HCT116 (cell line): ENCODE measurements at regions not wholly inside any gene's neighbourhood (a gene's known extent, or its start where the extent isn't known, plus 50 kb on each side); places are given as distances from the start of the nearest gene placed in this dataset.

Source experiments
- ATAC-seq: fragments of 200-7000 bp; cut with Tn5 transposase; 2 replicates; pipeline ENCODE4 v1.9.1; 2020; ENCODE audit warnings: mild to moderate bottlenecking, moderate library complexity
- BruUV-seq: library from RNA; stranded (reverse); fragments of 400-500 nt; replicated peaks from 2 replicates; lab custom pipeline; 2021; lab: Mats Ljungman, UMichigan
- CTCF ChIA-PET: fragments of 300-600 bp; sonication (Branson Sonifier 250); formaldehyde crosslinking; loops from one replicate; lab custom pipeline; 2021; ENCODE audit warnings: antibody characterized with exemption; lab: Charles Lee
- POLR2A ChIA-PET: fragments of 300-600, 350-600 bp; sonication (Branson Sonifier 250); formaldehyde crosslinking; loops from one replicate; lab custom pipeline; 2021; ENCODE audit warnings: antibody characterized with exemption; lab: Charles Lee
- RAD21 ChIA-PET, 2 experiments: fragments of 300-600 bp; sonication (Branson Sonifier 250); formaldehyde crosslinking; loops; one replicate each; lab custom pipeline; 2023; ENCODE audit warnings: low total read pairs in 2 of 2; ENCODE audit not compliant: uncharacterized antibody in 2 of 2, unreplicated experiment in 2 of 2, low non-redundant PET in 1 of 2; lab: Charles Lee
- DNase-seq: peaks from one replicate; pipeline ENCODE4 v3.0.0-alpha.2; 2010; ENCODE audit warnings: low read depth, low spot score
- H2AFZ ChIP-seq: fragments of 200-600 bp; shearing (Covaris generic), sonication (generic); 2 replicates; pipeline ENCODE4 v1.6.1; 2017; ENCODE audit warnings: low read depth, mixed run types, mixed read lengths, antibody characterized with exemption, low read length; ENCODE audit not compliant: poor library complexity, severe bottlenecking
- H3K27ac ChIP-seq: 2 replicates; pipeline ENCODE4 v1.5.1; 2012; ENCODE audit warnings: low read depth, low read length
- H3K27me3 ChIP-seq: fragments of 200-600 bp; sonication (generic); 2 replicates; pipeline ENCODE4 v1.6.1; 2016; ENCODE audit warnings: mixed run types, low read length, mixed read lengths; ENCODE audit not compliant: insufficient read depth
- H3K36me3 ChIP-seq, 2 experiments: fragments of 200-500 bp in 1 of 2; fragments of 200-600 bp in 1 of 2; sonication (Bioruptor generic) in 1 of 2; sonication (generic) in 1 of 2; 2 replicates each; pipeline versions ENCODE4 v1.5.1 to v1.6.1; 2014 to 2016; ENCODE audit warnings: low read length in 2 of 2, inconsistent platforms in 1 of 2, mixed read lengths in 1 of 2, mixed run types in 1 of 2; ENCODE audit not compliant: insufficient read depth in 2 of 2, control insufficient read depth in 1 of 2
- H3K4me1 ChIP-seq, 2 experiments: fragments of 200-600 bp in 1 of 2; sonication (generic) in 1 of 2; 2 replicates each; pipeline versions ENCODE4 v1.5.1 to v1.6.1; 2012 to 2017; ENCODE audit warnings: low read length in 2 of 2, inconsistent platforms in 1 of 2, mild to moderate bottlenecking in 1 of 2, mixed read lengths in 1 of 2, mixed run types in 1 of 2, moderate library complexity in 1 of 2; ENCODE audit not compliant: insufficient read depth in 2 of 2, control insufficient read depth in 1 of 2
- H3K4me2 ChIP-seq: fragments of 200-600 bp; sonication (generic); 2 replicates; pipeline ENCODE4 v1.6.1; 2017; ENCODE audit warnings: mixed run types, low read length, mixed read lengths
- H3K4me3 ChIP-seq, 2 experiments: fragments of 200-600 bp in 1 of 2; sonication (generic) in 1 of 2; replicated peaks in 1 of 2; 2 replicates each; pipeline ENCODE4 v1.5.1; 2011 to 2016; ENCODE audit warnings: low read length in 2 of 2, control low read depth in 1 of 2, low read depth in 1 of 2, mild to moderate bottlenecking in 1 of 2, mixed read lengths in 1 of 2, mixed run types in 1 of 2
- H3K79me2 ChIP-seq: fragments of 200-600 bp; sonication (generic); 2 replicates; pipeline ENCODE4 v1.6.1; 2017; ENCODE audit warnings: mild to moderate bottlenecking, mixed run types, low read length, moderate library complexity, mixed read lengths; ENCODE audit not compliant: insufficient read depth
- H3K9ac ChIP-seq: fragments of 200-600 bp; sonication (generic); 2 replicates; pipeline ENCODE4 v1.6.1; 2016; ENCODE audit warnings: low read length, mixed read lengths
- H3K9me2 ChIP-seq: fragments of 200-600 bp; sonication (generic), shearing (Covaris generic); 2 replicates; pipeline ENCODE4 v1.6.1; 2017; ENCODE audit warnings: mixed run types, mild to moderate bottlenecking, moderate library complexity; ENCODE audit not compliant: insufficient read depth
- H3K9me3 ChIP-seq, 2 experiments: fragments of 200-500 bp in 1 of 2; fragments of 200-600 bp in 1 of 2; sonication (Bioruptor generic) in 1 of 2; sonication (generic) in 1 of 2; 2 replicates each; pipeline ENCODE4 v1.6.1; 2014 to 2017; ENCODE audit warnings: low read length in 2 of 2, mixed read lengths in 2 of 2, inconsistent platforms in 1 of 2, low read depth in 1 of 2, mild to moderate bottlenecking in 1 of 2, mixed run types in 1 of 2, moderate library complexity in 1 of 2; ENCODE audit not compliant: control insufficient read depth in 1 of 2, insufficient read depth in 1 of 2
- H4K20me1 ChIP-seq: fragments of 200-600 bp; sonication (generic), shearing (Covaris generic); 2 replicates; pipeline ENCODE4 v1.6.1; 2017; ENCODE audit warnings: mixed run types, mild to moderate bottlenecking, moderate library complexity; ENCODE audit not compliant: insufficient read depth
- CBX3 ChIP-seq: IDR thresholded peaks from 2 replicates; pipeline ENCODE4 v1.6.1; 2012; ENCODE audit warnings: low read depth
- CEBPB ChIP-seq: IDR thresholded peaks from 2 replicates; pipeline ENCODE4 v1.6.1; 2012; ENCODE audit warnings: low read depth
- EGR1 ChIP-seq: IDR thresholded peaks from 2 replicates; pipeline ENCODE4 v1.6.1; 2012; ENCODE audit warnings: low read depth
- EZH2 ChIP-seq: fragments of 200-600 bp; sonication (generic); IDR thresholded peaks from 2 replicates; pipeline ENCODE4 v1.6.1; 2017; ENCODE audit warnings: antibody characterized with exemption, mixed run types
- EZH2phosphoT487 ChIP-seq: fragments of 200-600 bp; IDR thresholded peaks from 2 replicates; pipeline ENCODE4 v1.6.1; 2018; ENCODE audit warnings: antibody characterized with exemption, borderline replicate concordance
- JUND ChIP-seq: IDR thresholded peaks from 2 replicates; pipeline ENCODE4 v1.6.1; 2012
- POLR2A ChIP-seq: IDR thresholded peaks from 2 replicates; pipeline ENCODE4 v1.7.0; 2011; ENCODE audit warnings: borderline replicate concordance; ENCODE audit not compliant: insufficient read depth, insufficient read length; ENCODE audit errors: extremely low read depth
- RAD21 ChIP-seq: IDR thresholded peaks from 2 replicates; pipeline ENCODE4 v1.6.1; 2012; ENCODE audit warnings: low read depth, mild to moderate bottlenecking
- SIN3A ChIP-seq: IDR thresholded peaks from 2 replicates; pipeline ENCODE4 v1.6.1; 2012; ENCODE audit warnings: low read depth
- TCF7L2 ChIP-seq: IDR thresholded peaks from 2 replicates; pipeline ENCODE4 v1.7.0; 2011; ENCODE audit warnings: borderline replicate concordance, inconsistent platforms; ENCODE audit not compliant: insufficient read depth, insufficient read length; ENCODE audit errors: extremely low read depth
- YY1 ChIP-seq: IDR thresholded peaks from 2 replicates; pipeline ENCODE4 v1.6.1; 2011; ENCODE audit warnings: low read length, low read depth, moderate library complexity, mild to moderate bottlenecking; ENCODE audit not compliant: insufficient replicate concordance; ENCODE audit errors: extremely low read depth
- ZFX ChIP-seq: fragments of 450-650 bp; IDR thresholded peaks from 2 replicates; pipeline ENCODE4 v1.6.1; 2017
- ZNF274 ChIP-seq: fragments of 200-500 bp; sonication (Bioruptor generic); IDR thresholded peaks from 2 replicates; pipeline ENCODE4 v1.6.1; 2014; ENCODE audit warnings: mild to moderate bottlenecking, low read depth, low read length, inconsistent platforms
- intact Hi-C: fragments of 100-400 bp; cut with micrococcal nuclease; formaldehyde crosslinking; loops from 2 replicates; pipeline ENCODE4 v1.10.0; 2022
- TF ChIP-seq, protein P1 (sequence below): IDR thresholded peaks from 2 replicates; pipeline ENCODE4 v1.6.1; 2011; ENCODE audit warnings: mild to moderate bottlenecking, low read length, moderate library complexity; ENCODE audit not compliant: insufficient replicate concordance; ENCODE audit errors: extremely low read depth
- TF ChIP-seq, protein P2 (sequence below): IDR thresholded peaks from 2 replicates; pipeline ENCODE4 v1.6.1; 2012
- TF ChIP-seq, protein P3 (sequence below): IDR thresholded peaks from 2 replicates; pipeline ENCODE4 v1.6.1; 2012; ENCODE audit warnings: low read depth
- TF ChIP-seq, protein P4 (sequence below), 3 experiments: fragments of 200-600 bp in 1 of 3; sonication (generic) in 1 of 3; IDR thresholded peaks in 2 of 3; conservative IDR thresholded peaks in 1 of 3; 2 replicates each; pipeline ENCODE4 v1.5.1; 2012 to 2017; ENCODE audit warnings: low read depth in 2 of 3, low read length in 2 of 3, antibody characterized with exemption in 1 of 3, borderline replicate concordance in 1 of 3, control low read depth in 1 of 3, mild to moderate bottlenecking in 1 of 3, mixed read lengths in 1 of 3, mixed run types in 1 of 3, moderate library complexity in 1 of 3; ENCODE audit not compliant: insufficient read depth in 1 of 3
- TF ChIP-seq, protein P5 (sequence below): IDR thresholded peaks from 2 replicates; pipeline ENCODE4 v1.6.1; 2012

DNA sequence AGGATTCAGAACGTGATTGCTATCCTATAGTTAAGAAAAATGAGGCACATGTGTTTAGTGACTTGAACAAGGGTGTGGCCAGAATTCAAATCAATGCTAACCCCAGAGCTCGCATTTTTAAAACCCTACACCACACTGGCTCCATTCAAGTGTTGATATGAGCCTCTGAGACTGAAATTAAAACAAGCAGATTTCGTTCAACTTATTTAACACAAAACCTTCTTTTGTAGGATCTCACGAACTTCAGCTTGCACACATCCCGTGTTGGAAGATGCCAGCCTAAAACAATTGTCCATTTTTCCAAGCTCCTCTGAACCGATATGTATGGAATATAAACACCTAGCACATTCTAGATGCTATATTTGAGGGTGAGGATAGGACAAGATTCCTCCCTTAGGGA, 231.0 kb upstream of the IRX5 start:
- ATAC-seq: no peak
- no peak overlapping the region for H3K4me3 ChIP-seq
- H3K27ac ChIP-seq: no peak overlapping the region
- intact Hi-C loops: loop anchor here (1.0 kb wide), 1 partner anchor 11 kb away; no protein-coding TSS in a partner anchor
- H3K4me2 ChIP-seq: no peak overlapping the region
- no peaks in the 10 kb centered on the region for H3K9me2 ChIP-seq
- no peak overlapping the region for H2AFZ ChIP-seq
- H4K20me1 ChIP-seq: no peaks in the 10 kb centered on the region
- H3K9me3 ChIP-seq: 0 out of 4 replicates have a peak, but pooled peaks cover 0 to 5% of the 10 kb centered on the region in 2 experiments
- DNase-seq: no peak
- no TSS peak for BruUV-seq
- no peaks in the 10 kb centered on the region for H3K36me3 ChIP-seq
- H3K4me1 ChIP-seq: no peaks in the 10 kb centered on the region
- ChIA-PET POLR2A (no interaction called here), RAD21 (no interaction called here), CTCF (no interaction called here)
- no peak overlapping the region for H3K9ac ChIP-seq
- H3K27me3 ChIP-seq: peaks cover 38% of the 10 kb centered on the region
- no peak for TF ChIP-seq POLR2A
- TF ChIP-seq EZH2phosphoT487: no peak
- no peak for TF ChIP-seq SIN3A
- TF ChIP-seq CBX3: no peak
- TF ChIP-seq, protein P1, sequence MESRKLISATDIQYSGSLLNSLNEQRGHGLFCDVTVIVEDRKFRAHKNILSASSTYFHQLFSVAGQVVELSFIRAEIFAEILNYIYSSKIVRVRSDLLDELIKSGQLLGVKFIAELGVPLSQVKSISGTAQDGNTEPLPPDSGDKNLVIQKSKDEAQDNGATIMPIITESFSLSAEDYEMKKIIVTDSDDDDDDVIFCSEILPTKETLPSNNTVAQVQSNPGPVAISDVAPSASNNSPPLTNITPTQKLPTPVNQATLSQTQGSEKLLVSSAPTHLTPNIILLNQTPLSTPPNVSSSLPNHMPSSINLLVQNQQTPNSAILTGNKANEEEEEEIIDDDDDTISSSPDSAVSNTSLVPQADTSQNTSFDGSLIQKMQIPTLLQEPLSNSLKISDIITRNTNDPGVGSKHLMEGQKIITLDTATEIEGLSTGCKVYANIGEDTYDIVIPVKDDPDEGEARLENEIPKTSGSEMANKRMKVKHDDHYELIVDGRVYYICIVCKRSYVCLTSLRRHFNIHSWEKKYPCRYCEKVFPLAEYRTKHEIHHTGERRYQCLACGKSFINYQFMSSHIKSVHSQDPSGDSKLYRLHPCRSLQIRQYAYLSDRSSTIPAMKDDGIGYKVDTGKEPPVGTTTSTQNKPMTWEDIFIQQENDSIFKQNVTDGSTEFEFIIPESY: no peak
- TF ChIP-seq, protein P2, sequence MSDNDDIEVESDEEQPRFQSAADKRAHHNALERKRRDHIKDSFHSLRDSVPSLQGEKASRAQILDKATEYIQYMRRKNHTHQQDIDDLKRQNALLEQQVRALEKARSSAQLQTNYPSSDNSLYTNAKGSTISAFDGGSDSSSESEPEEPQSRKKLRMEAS: no peak
- TF ChIP-seq EZH2: no peak
- TF ChIP-seq JUND: no peak
- TF ChIP-seq RAD21: no peak
- no peak for TF ChIP-seq ZFX
- no peak for TF ChIP-seq EGR1
- TF ChIP-seq, protein P3, sequence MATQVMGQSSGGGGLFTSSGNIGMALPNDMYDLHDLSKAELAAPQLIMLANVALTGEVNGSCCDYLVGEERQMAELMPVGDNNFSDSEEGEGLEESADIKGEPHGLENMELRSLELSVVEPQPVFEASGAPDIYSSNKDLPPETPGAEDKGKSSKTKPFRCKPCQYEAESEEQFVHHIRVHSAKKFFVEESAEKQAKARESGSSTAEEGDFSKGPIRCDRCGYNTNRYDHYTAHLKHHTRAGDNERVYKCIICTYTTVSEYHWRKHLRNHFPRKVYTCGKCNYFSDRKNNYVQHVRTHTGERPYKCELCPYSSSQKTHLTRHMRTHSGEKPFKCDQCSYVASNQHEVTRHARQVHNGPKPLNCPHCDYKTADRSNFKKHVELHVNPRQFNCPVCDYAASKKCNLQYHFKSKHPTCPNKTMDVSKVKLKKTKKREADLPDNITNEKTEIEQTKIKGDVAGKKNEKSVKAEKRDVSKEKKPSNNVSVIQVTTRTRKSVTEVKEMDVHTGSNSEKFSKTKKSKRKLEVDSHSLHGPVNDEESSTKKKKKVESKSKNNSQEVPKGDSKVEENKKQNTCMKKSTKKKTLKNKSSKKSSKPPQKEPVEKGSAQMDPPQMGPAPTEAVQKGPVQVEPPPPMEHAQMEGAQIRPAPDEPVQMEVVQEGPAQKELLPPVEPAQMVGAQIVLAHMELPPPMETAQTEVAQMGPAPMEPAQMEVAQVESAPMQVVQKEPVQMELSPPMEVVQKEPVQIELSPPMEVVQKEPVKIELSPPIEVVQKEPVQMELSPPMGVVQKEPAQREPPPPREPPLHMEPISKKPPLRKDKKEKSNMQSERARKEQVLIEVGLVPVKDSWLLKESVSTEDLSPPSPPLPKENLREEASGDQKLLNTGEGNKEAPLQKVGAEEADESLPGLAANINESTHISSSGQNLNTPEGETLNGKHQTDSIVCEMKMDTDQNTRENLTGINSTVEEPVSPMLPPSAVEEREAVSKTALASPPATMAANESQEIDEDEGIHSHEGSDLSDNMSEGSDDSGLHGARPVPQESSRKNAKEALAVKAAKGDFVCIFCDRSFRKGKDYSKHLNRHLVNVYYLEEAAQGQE: no peak
- TF ChIP-seq, protein P4, sequence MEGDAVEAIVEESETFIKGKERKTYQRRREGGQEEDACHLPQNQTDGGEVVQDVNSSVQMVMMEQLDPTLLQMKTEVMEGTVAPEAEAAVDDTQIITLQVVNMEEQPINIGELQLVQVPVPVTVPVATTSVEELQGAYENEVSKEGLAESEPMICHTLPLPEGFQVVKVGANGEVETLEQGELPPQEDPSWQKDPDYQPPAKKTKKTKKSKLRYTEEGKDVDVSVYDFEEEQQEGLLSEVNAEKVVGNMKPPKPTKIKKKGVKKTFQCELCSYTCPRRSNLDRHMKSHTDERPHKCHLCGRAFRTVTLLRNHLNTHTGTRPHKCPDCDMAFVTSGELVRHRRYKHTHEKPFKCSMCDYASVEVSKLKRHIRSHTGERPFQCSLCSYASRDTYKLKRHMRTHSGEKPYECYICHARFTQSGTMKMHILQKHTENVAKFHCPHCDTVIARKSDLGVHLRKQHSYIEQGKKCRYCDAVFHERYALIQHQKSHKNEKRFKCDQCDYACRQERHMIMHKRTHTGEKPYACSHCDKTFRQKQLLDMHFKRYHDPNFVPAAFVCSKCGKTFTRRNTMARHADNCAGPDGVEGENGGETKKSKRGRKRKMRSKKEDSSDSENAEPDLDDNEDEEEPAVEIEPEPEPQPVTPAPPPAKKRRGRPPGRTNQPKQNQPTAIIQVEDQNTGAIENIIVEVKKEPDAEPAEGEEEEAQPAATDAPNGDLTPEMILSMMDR (IDR thresholded peaks at IDR 0.05 in 2 of 3, conservative IDR thresholded peaks at IDR 0.05 in 1 of 3; ENCODE audit: borderline replicate concordance in 1 of 3, insufficient read depth in 1 of 3, low read depth in 2 of 3, low read length in 2 of 3): no peak
- no peak for TF ChIP-seq YY1
- TF ChIP-seq, protein P5, sequence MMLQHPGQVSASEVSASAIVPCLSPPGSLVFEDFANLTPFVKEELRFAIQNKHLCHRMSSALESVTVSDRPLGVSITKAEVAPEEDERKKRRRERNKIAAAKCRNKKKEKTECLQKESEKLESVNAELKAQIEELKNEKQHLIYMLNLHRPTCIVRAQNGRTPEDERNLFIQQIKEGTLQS: no peak
- no peak for TF ChIP-seq CEBPB
- no peak for TF ChIP-seq TCF7L2
- no peak for TF ChIP-seq ZNF274
- no peaks in the 10 kb centered on the region for H3K79me2 ChIP-seq
